Gastroesophageal sphincter (tissue), 4 donors: ENCODE measurements at regions not wholly inside any gene's neighbourhood (a gene's known extent, or its start where the extent isn't known, plus 50 kb on each side); places are given as distances from the start of the nearest gene placed in this dataset.

Source experiments
- ATAC-seq: fragments of 150-250 bp; one replicate; pipeline ENCODE4 v1.9.1; 2016; ENCODE audit warnings: mild to moderate bottlenecking, moderate library complexity
- H3K27ac ChIP-seq, 4 donors: fragments of 200-600 bp; sonication (generic) in 3 of 4; 1 replicate in 3 of 4; 2 replicates in 1 of 4; pipeline ENCODE4 v1.5.1; 2016 to 2019
- H3K27me3 ChIP-seq: fragments of 200-600 bp; sonication (generic); one replicate; pipeline ENCODE4 v1.5.1; 2019
- H3K36me3 ChIP-seq, 2 donors: fragments of 200-600 bp; sonication (generic); one replicate each; pipeline ENCODE4 v1.5.1; 2019; ENCODE audit warnings: control low read depth in 1 of 2
- H3K4me1 ChIP-seq, 3 donors: fragments of 200-600 bp; sonication (generic); 1 replicate in 2 of 3; 2 replicates in 1 of 3; pipeline ENCODE4 v1.5.1; 2016 to 2019; ENCODE audit warnings: control low read depth in 2 of 3
- H3K4me3 ChIP-seq, 2 donors: fragments of 200-600 bp; sonication (generic); one replicate each; pipeline ENCODE4 v1.5.1; 2019; ENCODE audit warnings: mild to moderate bottlenecking in 1 of 2, moderate library complexity in 1 of 2
- H3K9me3 ChIP-seq, 3 donors: fragments of 200-600 bp; sonication (generic); one replicate each; pipeline ENCODE4 v1.5.1; 2017 to 2019; ENCODE audit warnings: control low read depth in 2 of 3
- CTCF ChIP-seq, 4 experiments: fragments of 200-600 bp in 2 of 4; fragments of 450-650 bp in 2 of 4; sonication (generic) in 1 of 4; IDR thresholded peaks; one replicate each; pipeline ENCODE4 v1.5.1; 2017 to 2019; ENCODE audit warnings: antibody characterized with exemption in 4 of 4, mild to moderate bottlenecking in 2 of 4, moderate library complexity in 2 of 4
- EP300 ChIP-seq: sonication (generic); formaldehyde crosslinking; IDR thresholded peaks from one replicate; pipeline ENCODE4 v1.6.1; 2017; ENCODE audit warnings: antibody characterized with exemption, mild to moderate bottlenecking
- POLR2A ChIP-seq, 2 donors: fragments of 450-650 bp; IDR thresholded peaks; one replicate each; pipeline ENCODE4 v1.6.1; 2017; ENCODE audit warnings: antibody characterized with exemption in 2 of 2, mild to moderate bottlenecking in 2 of 2, moderate library complexity in 1 of 2
- POLR2AphosphoS5 ChIP-seq: sonication (generic); formaldehyde crosslinking; IDR thresholded peaks from one replicate; pipeline ENCODE4 v1.6.1; 2017; ENCODE audit warnings: antibody characterized with exemption
- WGBS, 2 donors: methylation state at CpG; one replicate each; pipeline ENCODE4 v1.1.5; 2018; ENCODE audit warnings: low coverage in 1 of 2; 5-methylcytosine and 5-hydroxymethylcytosine counted together

GRCh38 chr6:87959083-87959482, 88.6 kb upstream of the SPACA1 start:
- ATAC-seq: no peak
- Histone ChIP-seq H3K4me1 (no peaks in the 10 kb centered on the region), H3K36me3 (no peaks in the 10 kb centered on the region), H3K9me3 (no peaks in the 10 kb centered on the region), H3K27ac (no peak overlapping the region), H3K4me3 (no peak overlapping the region), H3K27me3 (peaks cover 3% of the 10 kb centered on the region)
- TF ChIP-seq POLR2AphosphoS5: no peak
- no peak for TF ChIP-seq CTCF (IDR thresholded peaks at IDR 0.05)
- no peak for TF ChIP-seq EP300
- TF ChIP-seq POLR2A (IDR thresholded peaks at IDR 0.05): no peak
- WGBS, 2 donors: 88 to 100% methylated on average over 1 of the region's 1 CpG

GRCh38 chr6:87951751-87952150, 95.9 kb upstream of the SPACA1 start:
- TF ChIP-seq EP300 (no peak), POLR2AphosphoS5 (no peak), CTCF (IDR thresholded peaks at IDR 0.05) (no peak), POLR2A (IDR thresholded peaks at IDR 0.05) (no peak)

GRCh38 chr6:87950614-87951013, 97.0 kb upstream of the SPACA1 start:
- TF ChIP-seq CTCF (IDR thresholded peaks at IDR 0.05) (no peak), POLR2A (IDR thresholded peaks at IDR 0.05) (no peak), EP300 (no peak), POLR2AphosphoS5 (no peak)
- no peaks in the 10 kb centered on the region for H3K27me3 ChIP-seq
- no peaks in the 10 kb centered on the region for H3K9me3 ChIP-seq
- H3K27ac ChIP-seq: no peak overlapping the region
- H3K36me3 ChIP-seq: no peaks in the 10 kb centered on the region
- no peak for ATAC-seq
- peaks cover 0 to 3% (median 0%) of the 10 kb centered on the region in 3 donors for H3K4me1 ChIP-seq
- no peak overlapping the region for H3K4me3 ChIP-seq
- 94 to 95% methylated on average over 2 to 4 of the region's 4 CpGs for WGBS, 2 donors

More at GRCh38 chr6:87951751-87952150, 95.9 kb upstream of the SPACA1 start:
- H3K4me3 ChIP-seq: no peak overlapping the region
- 79 to 83% methylated on average over 2 of the region's 2 CpGs for WGBS, 2 donors
- H3K27ac ChIP-seq: no peak overlapping the region
- H3K27me3 ChIP-seq: no peaks in the 10 kb centered on the region
- ATAC-seq: no peak
- H3K36me3 ChIP-seq: no peaks in the 10 kb centered on the region
- H3K9me3 ChIP-seq: no peaks in the 10 kb centered on the region
- no peaks in the 10 kb centered on the region for H3K4me1 ChIP-seq

GRCh38 chr6:87949194-87949593, 98.4 kb upstream of the SPACA1 start:
- 80% methylated on average over 3 of the region's 7 CpGs; no CpG with 5 or more reads in 1 of the 2 donors for WGBS, 2 donors
- no peaks in the 10 kb centered on the region for H3K27me3 ChIP-seq
- TF ChIP-seq CTCF (IDR thresholded peaks at IDR 0.05): no peak
- no peak for TF ChIP-seq POLR2AphosphoS5
- TF ChIP-seq EP300: no peak
- no peak for TF ChIP-seq POLR2A (IDR thresholded peaks at IDR 0.05)
- H3K27ac ChIP-seq: no peak overlapping the region
- no peaks in the 10 kb centered on the region for H3K9me3 ChIP-seq
- no peaks in the 10 kb centered on the region for H3K36me3 ChIP-seq
- ATAC-seq: no peak
- peaks cover 0 to 14% (median 0%) of the 10 kb centered on the region in 3 donors for H3K4me1 ChIP-seq
- H3K4me3 ChIP-seq: no peak overlapping the region

DNA sequence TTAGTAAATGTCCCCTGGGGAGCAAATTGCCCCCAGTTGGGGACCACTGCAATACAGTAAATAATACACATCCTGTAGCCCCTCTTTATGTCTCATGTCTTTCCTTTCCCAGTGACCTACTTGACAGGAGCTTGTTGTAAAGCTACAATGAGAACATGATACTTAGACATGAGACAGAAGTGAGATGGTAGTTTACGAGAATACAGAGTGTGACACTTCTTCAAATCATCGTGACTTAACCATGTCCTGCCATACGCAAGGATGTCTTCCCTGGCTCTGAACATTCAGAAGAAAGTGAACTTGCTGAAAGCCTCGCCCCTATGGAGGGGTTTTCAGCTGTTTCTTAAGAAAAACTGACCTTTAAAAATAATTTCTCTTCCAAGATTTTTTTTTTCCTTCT, 101.0 kb upstream of the SPACA1 start:
- Histone ChIP-seq H3K4me1 (peaks cover 0 to 14% (median 0%) of the 10 kb centered on the region in 3 donors), H3K36me3 (no peaks in the 10 kb centered on the region), H3K4me3 (no peak overlapping the region), H3K27me3 (no peaks in the 10 kb centered on the region), H3K27ac (no peak overlapping the region), H3K9me3 (no peaks in the 10 kb centered on the region)
- ATAC-seq: no peak
- no peak for TF ChIP-seq POLR2AphosphoS5
- TF ChIP-seq CTCF (IDR thresholded peaks at IDR 0.05): no peak
- TF ChIP-seq EP300: no peak
- TF ChIP-seq POLR2A (IDR thresholded peaks at IDR 0.05): no peak
- WGBS, 2 donors: 79 to 90% methylated on average over 3 to 4 of the region's 4 CpGs
